ENCODE measurements at regions not wholly inside any gene's neighbourhood (a gene's known extent, or its start where the extent isn't known, plus 50 kb on each side); places are given as distances from the start of the nearest gene placed in this dataset.

DNA sequence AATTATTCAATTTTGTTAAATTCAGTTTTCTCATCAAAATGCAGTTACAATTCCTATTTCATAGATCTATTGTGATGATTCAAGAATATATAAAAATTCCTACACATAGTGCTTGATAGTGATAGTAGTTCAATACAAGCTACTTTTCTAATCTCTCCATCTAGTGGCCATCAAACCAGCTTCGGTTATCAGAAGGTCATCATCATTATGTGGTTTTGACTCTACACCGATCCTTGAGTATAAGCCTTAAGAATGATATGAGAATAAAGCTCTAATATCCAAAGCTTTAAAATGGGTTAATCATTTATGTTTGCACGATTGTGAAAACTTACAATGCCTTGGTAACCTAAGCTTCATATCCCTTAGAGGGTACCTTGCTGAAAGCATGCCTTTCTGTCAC is 167.5 kb upstream of the PREP start:
- H3K36me3 ChIP-seq (ENCODE audit: insufficient read depth, low read length), result no peaks in the 10 kb centered on the region
- no peak overlapping the region for H2AFZ ChIP-seq (ENCODE audit: low read length)
- H4K20me1 ChIP-seq (ENCODE audit: insufficient read depth, low read length), result no peaks in the 10 kb centered on the region
- CTCF ChIA-PET (ENCODE audit: unreplicated experiment), result no interaction called here
- no peaks in the 10 kb centered on the region for H3K79me2 ChIP-seq (ENCODE audit: insufficient read depth, low read depth, low read length)
- no peak overlapping the region for H3K4me2 ChIP-seq (ENCODE audit: low read length)
- intact Hi-C loops (cut with micrococcal nuclease; ENCODE audit: unreplicated experiment), result no loop called here
- POLR2A ChIA-PET, result interaction anchor here (1.0 to 1.4 kb wide), 3 partner anchors 10 to 57 kb away, joined by 3 to 4 read pairs (median 3); no protein-coding TSS in a partner anchor
- no peaks in the 10 kb centered on the region for H3K4me1 ChIP-seq (ENCODE audit: insufficient read depth, low read length, poor library complexity, severe bottlenecking)
- H3K27ac ChIP-seq (ENCODE audit: low read depth, low read length, poor library complexity, severe bottlenecking), result no peak overlapping the region
- TF ChIP-seq, protein P1, sequence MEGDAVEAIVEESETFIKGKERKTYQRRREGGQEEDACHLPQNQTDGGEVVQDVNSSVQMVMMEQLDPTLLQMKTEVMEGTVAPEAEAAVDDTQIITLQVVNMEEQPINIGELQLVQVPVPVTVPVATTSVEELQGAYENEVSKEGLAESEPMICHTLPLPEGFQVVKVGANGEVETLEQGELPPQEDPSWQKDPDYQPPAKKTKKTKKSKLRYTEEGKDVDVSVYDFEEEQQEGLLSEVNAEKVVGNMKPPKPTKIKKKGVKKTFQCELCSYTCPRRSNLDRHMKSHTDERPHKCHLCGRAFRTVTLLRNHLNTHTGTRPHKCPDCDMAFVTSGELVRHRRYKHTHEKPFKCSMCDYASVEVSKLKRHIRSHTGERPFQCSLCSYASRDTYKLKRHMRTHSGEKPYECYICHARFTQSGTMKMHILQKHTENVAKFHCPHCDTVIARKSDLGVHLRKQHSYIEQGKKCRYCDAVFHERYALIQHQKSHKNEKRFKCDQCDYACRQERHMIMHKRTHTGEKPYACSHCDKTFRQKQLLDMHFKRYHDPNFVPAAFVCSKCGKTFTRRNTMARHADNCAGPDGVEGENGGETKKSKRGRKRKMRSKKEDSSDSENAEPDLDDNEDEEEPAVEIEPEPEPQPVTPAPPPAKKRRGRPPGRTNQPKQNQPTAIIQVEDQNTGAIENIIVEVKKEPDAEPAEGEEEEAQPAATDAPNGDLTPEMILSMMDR (conservative IDR thresholded peaks at IDR 0.05; ENCODE audit: low read length), result no peak
- TF ChIP-seq EZH2phosphoT487 (IDR thresholded peaks at IDR 0.05; ENCODE audit: borderline replicate concordance, low read depth, low read length), result no peak
- no peaks in the 10 kb centered on the region for H3K9me3 ChIP-seq (ENCODE audit: low read length)
- no peak overlapping the region for H3K4me3 ChIP-seq (ENCODE audit: low read depth, low read length, poor library complexity, severe bottlenecking)
- no peaks in the 10 kb centered on the region for H3K9me2 ChIP-seq (ENCODE audit: insufficient read depth, low read length)
- DNase-seq (ENCODE audit: low spot score), result no peak
- no TSS peak for BruUV-seq (replicated peaks)

GRCh38 chr6:105569706-105570105 is 166.8 kb upstream of the PREP start:
- ChIA-PET POLR2A (interaction anchor here (1.1 to 1.4 kb wide), 2 partner anchors 11 to 58 kb away, joined by 3 read pairs; no protein-coding TSS in a partner anchor), CTCF (ENCODE audit: unreplicated experiment) (no interaction called here)
- Histone ChIP-seq H3K9me3 (ENCODE audit: low read length) (no peaks in the 10 kb centered on the region), H3K4me1 (ENCODE audit: insufficient read depth, low read length, poor library complexity, severe bottlenecking) (no peaks in the 10 kb centered on the region), H2AFZ (ENCODE audit: low read length) (no peak overlapping the region), H3K36me3 (ENCODE audit: insufficient read depth, low read length) (no peaks in the 10 kb centered on the region), H3K4me2 (ENCODE audit: low read length) (no peak overlapping the region), H3K4me3 (ENCODE audit: low read depth, low read length, poor library complexity, severe bottlenecking) (no peak overlapping the region), H3K79me2 (ENCODE audit: insufficient read depth, low read depth, low read length) (no peaks in the 10 kb centered on the region), H3K27ac (ENCODE audit: low read depth, low read length, poor library complexity, severe bottlenecking) (no peak overlapping the region), H4K20me1 (ENCODE audit: insufficient read depth, low read length) (no peaks in the 10 kb centered on the region), H3K9me2 (ENCODE audit: insufficient read depth, low read length) (no peaks in the 10 kb centered on the region)
- no peak for DNase-seq (ENCODE audit: low spot score)
- BruUV-seq (replicated peaks), result no TSS peak
- TF ChIP-seq, protein P1 (conservative IDR thresholded peaks at IDR 0.05; ENCODE audit: low read length), result no peak
- no peak for TF ChIP-seq EZH2phosphoT487 (IDR thresholded peaks at IDR 0.05; ENCODE audit: borderline replicate concordance, low read depth, low read length)
- intact Hi-C loops (cut with micrococcal nuclease; ENCODE audit: unreplicated experiment), result no loop called here

GRCh38 chr6:105568751-105569150 is 165.9 kb upstream of the PREP start:
- H3K79me2 ChIP-seq (ENCODE audit: insufficient read depth, low read depth, low read length), result no peaks in the 10 kb centered on the region
- H3K9me2 ChIP-seq (ENCODE audit: insufficient read depth, low read length), result no peaks in the 10 kb centered on the region
- no peak overlapping the region for H2AFZ ChIP-seq (ENCODE audit: low read length)
- no peak for DNase-seq (ENCODE audit: low spot score)
- H4K20me1 ChIP-seq (ENCODE audit: insufficient read depth, low read length), result no peaks in the 10 kb centered on the region
- TF ChIP-seq, protein P1 (conservative IDR thresholded peaks at IDR 0.05; ENCODE audit: low read length), result no peak
- TF ChIP-seq EZH2phosphoT487 (IDR thresholded peaks at IDR 0.05; ENCODE audit: borderline replicate concordance, low read depth, low read length), result no peak
- no peak overlapping the region for H3K4me2 ChIP-seq (ENCODE audit: low read length)
- no peak overlapping the region for H3K4me3 ChIP-seq (ENCODE audit: low read depth, low read length, poor library complexity, severe bottlenecking)
- no peaks in the 10 kb centered on the region for H3K4me1 ChIP-seq (ENCODE audit: insufficient read depth, low read length, poor library complexity, severe bottlenecking)
- intact Hi-C loops (cut with micrococcal nuclease; ENCODE audit: unreplicated experiment), result no loop called here
- no peaks in the 10 kb centered on the region for H3K36me3 ChIP-seq (ENCODE audit: insufficient read depth, low read length)
- H3K9me3 ChIP-seq (ENCODE audit: low read length), result no peaks in the 10 kb centered on the region
- no TSS peak for BruUV-seq (replicated peaks)
- ChIA-PET POLR2A (no interaction called here), CTCF (ENCODE audit: unreplicated experiment) (no interaction called here)
- no peak overlapping the region for H3K27ac ChIP-seq (ENCODE audit: low read depth, low read length, poor library complexity, severe bottlenecking)

All from OCI-LY7 (cell line).